HT1080 (cell line): ENCODE measurements at regions not wholly inside any gene's neighbourhood (a gene's known extent, or its start where the extent isn't known, plus 50 kb on each side); places are given as distances from the start of the nearest gene placed in this dataset.
A peak's percentile ranks its signal among the peaks of the same experiment; 100 is the strongest.
"Not testable (repeated sequence)": the region's sequence is repeated elsewhere in the genome, so short reads cannot be mapped to it uniquely, and the experiment has no call there.

Experiments
- DNase-seq: peaks from one replicate; pipeline ENCODE4 v3.0.0-alpha.2; 2015; ENCODE audit warnings: low read depth

DNA sequence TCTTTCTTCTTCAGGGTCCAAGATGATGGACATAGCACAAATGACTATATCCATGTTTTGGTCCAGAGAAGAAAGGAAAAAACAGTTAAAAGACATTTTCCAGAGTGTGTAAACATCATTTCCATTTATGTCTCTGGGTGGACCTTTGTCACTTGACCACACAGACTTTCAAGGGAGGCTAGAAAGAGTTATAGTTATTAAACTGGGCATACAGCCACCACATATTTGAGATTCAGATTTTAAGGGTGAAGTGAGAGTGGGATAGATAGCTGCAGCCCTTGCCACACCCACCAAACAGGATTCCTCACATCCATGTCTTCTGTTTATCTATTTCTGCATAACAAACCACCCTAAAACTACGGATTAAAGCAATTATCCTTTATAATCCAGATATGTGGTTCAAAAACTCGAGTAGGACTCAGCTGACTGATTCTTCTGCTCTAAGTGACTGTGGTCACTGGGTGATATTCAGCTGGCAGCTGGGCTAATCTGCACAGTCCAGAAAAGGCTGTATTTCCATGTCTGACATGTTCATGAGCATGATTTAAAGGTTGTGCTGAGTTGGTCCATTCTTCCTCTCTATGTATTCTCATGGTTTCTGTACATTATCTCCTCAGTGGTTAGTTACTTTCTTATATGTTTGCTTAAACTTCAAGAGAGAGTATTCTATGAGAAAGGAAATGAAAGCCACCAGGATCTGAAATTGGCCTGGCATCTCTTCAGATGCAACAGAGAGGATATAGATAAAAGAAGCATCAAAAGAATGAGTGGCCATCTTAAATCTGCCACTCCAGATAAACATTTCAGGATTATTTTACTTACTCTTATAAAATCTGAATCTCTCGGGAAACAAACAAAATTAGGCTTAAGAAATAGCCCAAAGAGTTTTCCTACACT lies 459.8 kb upstream of the CTSO start:
- DNase-seq: no peak

DNA sequence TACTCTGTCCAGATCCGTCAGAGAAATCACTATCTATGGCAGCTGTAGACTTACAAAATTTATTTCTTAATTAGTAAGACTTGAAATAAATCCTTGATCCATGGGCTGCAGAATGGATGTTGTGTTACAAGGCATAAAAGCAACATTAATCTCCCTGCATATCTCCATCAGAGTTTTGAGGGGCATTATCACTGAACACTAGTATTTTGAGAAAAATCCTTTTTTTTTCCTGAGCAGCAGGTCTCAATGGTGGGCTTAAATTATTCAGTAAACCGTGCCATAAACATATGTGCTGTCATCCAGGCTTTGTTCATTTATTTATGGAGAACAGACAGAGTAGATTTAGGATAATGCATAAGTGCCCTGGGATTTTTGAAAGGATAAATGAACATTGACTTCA lies 457.9 kb upstream of the CTSO start:
- no peak for DNase-seq

DNA sequence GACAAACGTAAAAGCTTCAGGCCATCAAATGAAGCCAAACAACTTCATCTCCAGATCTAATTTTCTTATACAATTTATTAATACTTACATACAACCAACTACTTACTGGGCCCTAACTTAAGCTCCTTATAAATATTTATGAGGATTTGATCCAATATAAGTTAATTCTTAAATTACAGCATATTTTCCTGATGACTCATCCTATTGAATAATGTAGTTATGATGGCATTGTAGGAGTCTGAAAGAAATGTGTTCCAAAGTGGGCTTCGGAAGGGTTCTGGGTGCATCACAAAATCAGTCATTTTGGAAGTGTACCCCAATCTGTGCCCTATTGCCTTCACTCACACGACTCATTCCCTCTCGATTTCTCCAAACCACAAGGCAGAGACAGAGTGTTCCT lies 455.1 kb upstream of the CTSO start:
- no peak for DNase-seq

DNA sequence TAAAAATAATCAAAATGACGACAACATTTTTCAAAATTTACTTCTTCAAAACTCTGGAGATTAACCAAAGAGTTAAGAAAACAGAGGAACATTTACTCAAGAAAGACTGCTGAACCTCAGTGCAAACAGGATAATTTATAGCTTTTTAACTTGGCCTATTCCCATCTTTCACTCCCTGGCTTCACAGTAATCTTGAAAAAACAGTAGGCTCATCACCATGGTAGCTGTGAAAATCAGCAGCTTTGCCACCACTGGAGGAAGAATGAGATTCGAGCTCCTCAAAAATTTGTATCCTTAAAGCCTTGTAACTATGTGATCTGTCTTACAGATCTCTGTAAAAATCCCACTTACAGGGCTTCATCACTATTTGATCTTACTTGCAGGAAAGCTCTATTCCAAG lies 447.7 kb upstream of the CTSO start:
- no peak for DNase-seq

DNA sequence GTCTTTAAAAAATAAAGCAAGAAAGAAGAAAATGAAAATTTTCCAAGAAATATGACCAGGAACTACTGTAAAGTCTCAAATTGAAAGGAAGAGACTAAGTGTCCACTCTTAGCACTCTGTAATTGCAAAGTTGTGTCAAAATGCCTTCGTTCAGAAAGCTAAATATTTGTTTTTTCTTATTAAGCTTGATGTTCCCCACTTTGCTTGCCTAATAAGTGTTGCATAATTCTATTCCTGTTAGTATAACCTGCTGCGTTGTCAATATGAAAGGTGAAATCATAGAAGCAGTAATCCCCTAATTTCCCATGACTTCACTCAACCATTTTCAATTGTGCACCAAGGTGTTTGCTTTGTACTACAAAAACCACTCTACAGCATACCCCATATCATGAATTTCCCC lies 442.9 kb upstream of the CTSO start:
- DNase-seq: no peak

DNA sequence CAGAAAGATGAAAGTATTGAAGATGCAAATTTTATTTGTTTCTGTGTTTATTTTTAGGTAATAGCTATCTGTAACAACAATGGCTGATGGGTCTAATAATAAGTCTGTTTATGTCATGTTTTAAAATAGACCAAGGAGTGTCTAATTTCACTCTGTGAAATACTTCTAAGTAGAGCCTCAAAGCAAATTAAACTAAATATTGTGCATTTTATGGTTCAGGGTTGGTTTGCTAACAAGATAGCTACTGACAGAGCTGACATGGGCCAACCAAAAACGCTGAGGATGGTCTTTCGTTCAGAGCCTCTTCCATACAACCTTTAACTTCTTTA lies 437.6 kb upstream of the CTSO start:
- DNase-seq: no peak

DNA sequence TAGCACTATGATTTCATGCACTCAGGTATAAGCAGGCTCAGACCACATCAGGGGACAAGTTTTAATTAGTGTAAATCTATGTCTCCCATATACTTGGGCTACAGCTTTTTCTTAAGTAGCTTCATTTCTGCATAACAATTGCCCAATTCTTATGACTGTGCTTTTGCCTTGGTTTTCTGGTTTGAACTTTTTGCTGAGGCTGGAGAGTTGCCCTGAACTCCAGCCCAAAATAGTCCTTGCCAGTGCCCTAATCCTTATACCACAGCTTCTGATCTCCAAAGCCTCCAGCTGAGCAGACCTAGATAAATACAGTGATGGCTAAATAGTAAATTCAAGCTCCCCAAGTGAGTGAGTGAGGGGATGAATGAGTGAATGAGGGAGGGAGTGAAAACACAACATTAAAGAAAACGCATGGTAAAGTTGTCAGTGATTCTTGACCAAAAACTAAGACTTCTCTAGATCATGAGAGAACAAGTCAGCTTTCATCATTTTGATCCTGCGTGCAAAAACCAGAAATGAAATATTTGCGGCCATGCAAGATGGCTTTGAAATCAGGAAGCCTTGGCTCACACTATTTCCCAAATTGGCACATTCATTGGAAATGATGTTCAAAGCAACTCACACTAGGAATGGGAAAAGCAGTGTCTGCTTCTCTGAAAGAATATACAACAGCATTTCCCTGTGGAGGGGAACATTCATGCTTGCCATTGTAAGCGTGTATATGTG lies 437.1 kb upstream of the CTSO start:
- DNase-seq: no peak

DNA sequence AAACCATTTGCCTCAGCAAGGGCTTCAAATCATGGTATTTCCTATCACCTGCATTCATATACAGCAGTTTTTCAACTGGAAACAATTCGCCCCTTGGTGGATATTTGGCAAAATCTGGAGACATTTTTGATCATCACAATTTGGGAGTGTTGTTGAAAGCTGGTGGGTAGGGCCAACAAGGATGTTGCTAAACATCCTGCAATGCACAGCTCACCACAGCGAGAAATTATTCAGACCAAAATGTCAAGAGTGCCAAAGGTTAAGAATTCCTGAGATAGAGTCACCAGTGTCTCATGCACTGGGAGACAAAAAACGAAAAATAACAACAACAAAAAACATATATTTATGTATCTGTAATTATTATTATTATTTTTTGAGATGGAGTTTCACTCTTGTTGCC lies 435.2 kb upstream of the CTSO start:
- DNase-seq: peak; percentile 26

DNA sequence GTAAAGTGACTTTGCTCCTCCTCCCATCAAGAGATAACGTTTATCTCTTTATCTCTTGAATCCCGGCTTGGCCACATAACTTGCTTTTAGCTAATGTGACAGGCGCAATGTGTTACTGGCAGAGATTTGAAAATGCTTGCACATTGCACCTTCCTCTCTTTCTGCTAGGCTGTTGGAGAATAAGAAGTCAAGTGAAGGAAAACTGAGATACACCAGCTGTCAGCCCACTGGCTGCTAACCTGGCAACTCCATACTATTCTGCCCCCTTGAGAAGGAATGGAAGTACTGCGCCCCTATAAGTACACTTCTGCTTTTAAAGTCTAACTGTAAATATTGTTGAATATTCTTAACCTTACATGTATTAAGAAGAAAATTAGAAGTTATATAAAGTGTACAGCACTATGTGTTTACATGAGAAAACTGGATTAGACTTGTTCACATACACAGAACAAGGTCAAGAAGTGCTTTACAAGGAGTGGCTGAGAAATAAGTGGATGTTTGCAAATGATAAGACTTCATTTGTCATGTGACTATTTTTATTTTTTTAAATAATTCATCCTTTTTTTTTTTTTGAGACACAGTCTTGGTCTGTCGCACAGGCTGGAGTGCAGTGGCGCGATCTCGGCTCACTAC lies 424.5 kb upstream of the CTSO start:
- peak; percentile 1 for DNase-seq

DNA sequence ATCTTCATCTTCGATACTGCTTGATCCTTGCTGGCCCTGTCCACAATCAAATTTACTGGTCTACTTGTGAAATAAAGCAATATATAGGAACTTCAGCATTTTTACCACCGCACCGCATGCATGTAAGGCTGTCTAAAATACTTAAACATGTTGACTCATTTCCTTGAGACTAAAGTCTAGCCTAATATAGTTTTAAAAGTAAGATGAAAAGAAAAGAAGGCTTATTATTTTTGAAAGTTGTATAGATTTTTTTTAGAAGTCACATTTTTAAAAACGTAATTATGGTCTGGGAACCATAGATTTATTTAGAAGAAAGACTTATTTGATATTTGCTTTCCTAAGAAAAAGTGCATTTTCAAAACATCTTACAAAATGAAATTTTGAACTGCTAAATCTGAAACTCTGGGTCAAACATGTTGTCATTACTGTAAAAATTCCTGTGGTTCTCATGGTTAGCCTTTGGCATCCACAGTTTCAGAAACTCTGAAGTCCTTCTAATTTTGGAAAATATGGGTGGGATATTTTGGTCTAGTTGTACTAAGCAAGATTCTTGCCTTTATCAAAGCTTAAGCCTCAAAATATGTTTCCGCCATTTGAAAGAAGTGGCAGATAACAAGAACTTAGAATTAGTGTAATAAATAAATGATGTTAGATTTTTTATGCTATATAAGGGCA lies 423.5 kb upstream of the CTSO start:
- DNase-seq: peak; percentile 58

DNA sequence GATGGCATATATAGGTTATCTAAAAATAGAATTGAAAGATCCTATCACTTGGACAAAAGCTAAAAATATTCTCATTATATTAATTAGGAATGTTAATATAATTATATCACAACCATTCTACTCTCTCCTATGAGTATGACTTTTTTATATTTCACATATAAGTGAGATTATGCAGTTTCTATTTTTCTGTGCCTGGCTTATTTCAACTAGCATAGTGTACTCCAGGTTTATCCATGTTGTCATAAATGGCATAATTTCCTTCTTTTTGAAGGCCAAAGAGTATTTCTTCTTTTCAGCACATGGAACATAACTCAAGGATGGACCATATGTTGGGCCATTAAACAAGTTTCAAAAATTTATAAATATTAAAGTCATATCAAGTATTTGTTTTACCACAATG lies 421.2 kb upstream of the CTSO start:
- DNase-seq: no peak

DNA sequence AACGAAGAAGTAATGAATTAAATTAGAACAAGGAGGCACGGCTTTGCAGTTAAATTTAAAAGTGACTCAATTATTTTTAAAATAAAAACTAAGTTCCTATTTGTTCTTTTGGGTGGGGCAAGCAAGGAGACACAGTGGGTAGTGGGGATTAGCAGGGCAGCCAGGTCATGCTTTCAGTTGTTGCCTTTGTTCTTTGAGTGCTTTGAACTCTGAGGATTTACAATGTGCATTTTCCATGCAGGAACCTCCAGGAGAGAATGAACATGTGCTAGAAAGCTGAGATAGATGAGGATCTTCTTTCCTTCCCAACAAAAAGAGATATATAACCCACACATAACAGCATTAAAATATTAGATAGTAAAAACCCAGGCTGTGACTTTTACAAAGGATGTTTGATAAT lies 420.4 kb upstream of the CTSO start:
- DNase-seq: no peak

DNA sequence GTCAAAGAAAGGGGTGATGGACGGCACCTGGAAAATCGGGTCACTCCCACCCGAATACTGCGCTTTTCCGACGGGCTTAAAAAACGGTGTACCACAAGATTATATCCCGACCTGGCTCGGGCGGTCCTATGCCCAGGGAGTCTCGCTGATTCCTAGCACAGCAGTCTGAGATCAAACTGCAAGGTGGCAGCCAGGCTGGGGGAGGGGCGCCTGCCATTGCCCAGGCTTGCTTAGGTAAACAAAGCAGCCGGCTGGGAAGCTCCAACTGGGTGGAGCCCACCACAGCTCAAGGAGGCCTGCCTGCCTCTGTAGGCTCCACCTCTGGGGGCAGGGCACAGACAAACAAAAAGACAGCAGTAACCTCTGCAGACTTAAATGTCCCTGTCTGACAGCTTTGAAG lies 413.8 kb upstream of the CTSO start:
- not testable (repeated sequence) for DNase-seq

DNA sequence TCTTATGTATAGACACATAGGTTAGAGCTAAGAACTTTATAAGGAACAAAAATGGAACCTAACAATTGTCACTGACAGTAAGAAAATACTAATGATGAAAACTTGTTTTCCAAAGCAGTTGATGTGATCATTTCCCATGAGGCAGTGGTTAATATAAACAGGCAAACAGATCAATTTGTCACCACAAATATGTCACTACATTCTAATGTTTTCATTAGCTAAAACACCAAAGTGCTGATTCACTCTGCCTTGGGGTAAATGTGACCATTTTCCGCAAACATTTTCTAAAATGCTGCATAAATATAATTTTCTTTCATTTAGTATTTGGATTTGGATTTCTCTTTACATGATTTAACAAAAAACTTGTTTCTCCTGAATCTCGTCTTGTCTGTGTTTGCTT lies 408.9 kb upstream of the CTSO start:
- DNase-seq: no peak

DNA sequence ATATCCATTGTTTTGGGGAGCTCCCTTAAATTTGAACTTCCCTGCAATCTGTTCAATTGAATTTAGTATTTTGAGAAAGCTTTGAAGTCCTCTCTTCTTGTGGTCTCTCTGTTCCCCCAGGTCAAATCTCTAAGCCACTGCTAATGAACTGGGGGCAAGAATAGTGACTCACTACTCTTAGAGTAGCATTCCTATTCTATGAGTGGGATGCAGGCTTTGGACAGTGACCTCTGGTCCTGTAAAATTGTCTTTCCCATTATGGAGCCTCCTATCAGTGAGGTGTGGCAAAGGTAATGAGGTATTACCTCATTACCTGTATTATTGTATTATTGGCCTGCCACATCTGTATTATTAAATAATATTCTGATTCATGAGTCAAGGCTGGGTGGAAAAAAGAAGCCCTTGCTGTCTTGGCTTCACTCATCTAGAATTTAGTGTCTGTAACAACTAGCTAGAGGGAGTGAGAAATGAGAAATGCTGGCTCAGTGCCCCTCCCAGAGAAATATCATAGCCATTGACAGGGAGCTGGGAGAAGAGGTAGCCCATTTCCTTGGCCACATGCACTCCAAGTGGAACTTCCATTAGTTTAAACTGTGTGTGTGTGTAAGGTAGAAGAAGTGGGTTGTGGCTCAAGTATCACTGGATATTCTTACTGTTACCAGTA lies 393.9 kb upstream of the CTSO start:
- DNase-seq: peak; percentile 83

DNA sequence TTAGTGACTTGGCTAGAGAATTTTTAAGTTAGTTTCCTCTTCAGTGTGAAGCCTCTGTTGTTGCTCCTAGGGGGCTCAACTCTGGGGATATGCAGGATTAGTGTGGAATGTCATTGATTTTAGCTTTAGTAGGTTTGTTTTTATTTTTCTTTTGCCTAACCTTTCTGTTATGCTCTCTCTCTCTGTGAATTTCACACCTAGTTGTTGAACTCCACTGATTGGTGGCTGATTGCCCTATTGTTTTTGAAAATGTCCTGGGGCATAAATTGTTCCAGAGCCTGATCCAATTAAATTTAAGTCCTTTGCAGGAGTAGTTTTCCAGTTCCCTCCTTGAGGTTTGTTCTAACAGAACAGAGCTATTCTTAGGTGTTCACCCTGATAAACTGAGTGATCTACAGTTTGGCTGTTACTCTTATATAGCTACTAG lies 393.3 kb upstream of the CTSO start:
- no peak for DNase-seq

DNA sequence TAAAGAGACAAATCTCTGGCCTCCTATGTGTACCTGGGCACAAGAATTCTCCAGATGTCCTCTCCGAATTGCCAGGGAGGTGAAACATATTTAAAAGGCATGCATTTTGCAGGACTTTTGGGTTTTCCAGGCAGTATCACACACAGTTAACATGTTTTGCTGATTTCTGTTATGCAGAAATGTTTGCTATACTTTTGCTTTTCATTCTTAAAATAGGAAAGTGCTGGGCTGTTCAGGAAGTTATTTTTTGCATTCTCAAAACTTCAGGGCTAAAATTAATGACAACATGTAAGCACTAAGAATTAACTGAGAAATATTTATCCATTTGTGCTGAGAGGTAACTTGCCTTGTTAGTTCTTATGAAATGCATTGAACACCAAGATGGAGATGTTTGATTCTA lies 390.7 kb upstream of the CTSO start:
- no peak for DNase-seq

DNA sequence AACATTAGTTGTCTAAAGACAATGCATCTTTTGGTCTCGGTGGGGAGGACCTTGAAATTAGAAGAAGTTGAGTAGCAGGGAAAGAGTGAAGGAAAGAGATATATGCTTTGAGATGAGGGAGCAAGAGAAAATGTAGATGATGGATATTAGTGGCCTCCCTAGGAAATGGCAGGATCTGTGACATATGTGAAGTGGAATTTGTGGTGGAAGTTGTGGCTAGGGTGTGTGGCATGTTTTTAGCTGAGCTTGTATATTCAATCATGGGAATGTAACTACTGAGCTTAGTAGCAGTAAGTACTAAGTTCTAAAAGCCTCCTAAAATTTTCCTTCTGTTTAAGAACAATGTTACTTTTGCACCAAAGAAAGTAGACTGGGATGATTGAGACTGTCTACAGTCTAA lies 382.8 kb upstream of the CTSO start:
- DNase-seq: peak; percentile 61

DNA sequence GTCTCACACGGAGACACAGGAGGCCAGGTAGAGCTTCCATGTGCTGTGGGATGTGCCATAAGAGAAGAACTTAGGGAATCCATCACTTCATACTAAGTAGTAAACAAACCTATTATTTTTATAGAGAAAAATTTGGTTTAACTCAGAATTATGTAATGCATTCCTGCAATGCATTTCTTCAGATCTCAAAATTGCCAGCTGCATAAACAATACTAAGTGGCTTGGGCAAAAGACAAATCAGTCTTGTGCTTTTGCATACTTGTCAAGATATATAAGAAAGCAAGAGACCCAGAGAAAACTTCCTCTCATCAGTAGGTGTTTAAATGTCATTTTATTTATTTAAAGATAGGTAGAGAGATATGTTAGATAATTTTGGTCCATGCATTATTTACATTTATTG lies 382.1 kb upstream of the CTSO start:
- no peak for DNase-seq

DNA sequence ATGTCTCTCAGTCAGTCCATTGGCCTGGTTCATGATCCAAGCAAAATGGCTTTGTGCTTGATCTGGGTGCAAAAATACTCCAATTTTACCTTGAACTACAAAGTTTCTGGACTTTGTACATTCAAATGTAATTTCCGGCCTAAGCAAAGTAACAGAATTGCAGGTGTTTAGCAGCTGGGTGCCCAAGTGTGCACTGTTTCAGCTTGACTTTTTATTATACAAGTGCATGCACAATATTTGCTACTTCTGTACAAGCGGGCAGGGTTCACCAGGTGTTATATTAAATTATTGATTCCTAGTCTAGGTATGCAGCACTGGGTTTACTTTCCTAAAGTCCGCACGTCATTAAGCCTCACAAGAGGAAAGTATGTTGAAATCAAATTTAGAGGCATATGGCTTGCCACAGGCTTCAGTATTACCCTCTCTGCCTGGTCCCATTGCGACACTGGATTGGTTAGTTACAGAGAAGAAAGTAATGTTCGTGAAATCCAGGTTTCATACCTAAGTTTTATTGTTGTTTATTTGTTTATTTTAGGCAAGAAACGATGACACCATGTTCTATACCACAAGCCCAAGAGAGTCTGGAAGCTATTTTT lies 376.9 kb upstream of the CTSO start:
- no peak for DNase-seq

DNA sequence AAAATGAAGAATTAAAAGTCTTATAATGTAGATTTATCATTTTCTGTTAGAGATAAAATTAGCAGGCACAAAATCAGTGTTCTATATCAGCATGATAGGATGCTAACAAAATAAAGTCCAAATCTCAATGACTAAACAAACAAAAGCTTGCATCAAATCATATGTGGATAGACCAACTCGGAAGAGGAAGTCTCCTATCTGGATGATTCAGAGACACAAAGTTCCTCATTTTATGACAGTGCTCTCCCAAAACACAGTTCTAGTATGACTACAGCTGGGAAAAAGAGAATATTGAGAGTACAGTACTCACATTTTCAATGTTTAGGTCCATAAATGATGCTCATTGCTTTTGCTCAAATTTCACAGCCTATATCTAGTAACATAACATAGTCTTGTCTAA lies 376.1 kb upstream of the CTSO start:
- peak; percentile 13 for DNase-seq
